ENCODE measurements at regions not wholly inside any gene's neighbourhood (a gene's known extent, or its start where the extent isn't known, plus 50 kb on each side); places are given as distances from the start of the nearest gene placed in this dataset.
"Not testable (repeated sequence)": the region's sequence is repeated elsewhere in the genome, so short reads cannot be mapped to it uniquely, and the experiment has no call there.

DNA sequence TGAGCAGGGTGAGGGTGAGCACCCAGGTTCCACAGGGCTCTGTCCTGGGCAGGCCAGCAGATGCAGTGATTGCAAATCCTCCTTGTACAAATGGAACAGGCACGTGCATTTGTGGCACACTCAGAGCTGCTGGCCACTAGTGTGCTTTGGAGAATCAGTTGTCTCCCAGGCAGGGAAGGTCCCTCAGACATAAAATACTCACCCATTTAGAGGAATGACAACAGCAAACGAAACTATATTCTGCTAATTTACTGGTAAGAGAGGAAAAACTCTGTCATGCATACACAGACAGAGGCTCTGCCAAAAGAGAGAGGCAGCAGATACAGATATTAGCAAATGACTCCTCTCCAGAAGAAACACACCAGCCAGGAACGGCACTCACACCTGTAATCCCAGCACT, 116.5 kb upstream of the PLGLB2 start:
- TF ChIP-seq, protein P1, sequence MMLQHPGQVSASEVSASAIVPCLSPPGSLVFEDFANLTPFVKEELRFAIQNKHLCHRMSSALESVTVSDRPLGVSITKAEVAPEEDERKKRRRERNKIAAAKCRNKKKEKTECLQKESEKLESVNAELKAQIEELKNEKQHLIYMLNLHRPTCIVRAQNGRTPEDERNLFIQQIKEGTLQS (IDR thresholded peaks at IDR 0.05), result not testable (repeated sequence)
- TF ChIP-seq FOXA2 (IDR thresholded peaks at IDR 0.05); CTCF (IDR thresholded peaks at IDR 0.05; ENCODE audit: low read depth, low read length, missing input control); GABPA (IDR thresholded peaks at IDR 0.05 in 1 of 2, conservative IDR thresholded peaks at IDR 0.05 in 1 of 2); REST (IDR thresholded peaks at IDR 0.05); TAF1 (conservative IDR thresholded peaks at IDR 0.05); JUND (IDR thresholded peaks at IDR 0.05); YY1 (IDR thresholded peaks at IDR 0.05); RAD21 (IDR thresholded peaks at IDR 0.05); EGR1 (IDR thresholded peaks at IDR 0.05; ENCODE audit: low read depth in 2 of 2); SP1 (IDR thresholded peaks at IDR 0.05): not testable (repeated sequence)
- TF ChIP-seq, protein P2, sequence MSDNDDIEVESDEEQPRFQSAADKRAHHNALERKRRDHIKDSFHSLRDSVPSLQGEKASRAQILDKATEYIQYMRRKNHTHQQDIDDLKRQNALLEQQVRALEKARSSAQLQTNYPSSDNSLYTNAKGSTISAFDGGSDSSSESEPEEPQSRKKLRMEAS (IDR thresholded peaks at IDR 0.05), result not testable (repeated sequence)
- TF ChIP-seq, protein P3, sequence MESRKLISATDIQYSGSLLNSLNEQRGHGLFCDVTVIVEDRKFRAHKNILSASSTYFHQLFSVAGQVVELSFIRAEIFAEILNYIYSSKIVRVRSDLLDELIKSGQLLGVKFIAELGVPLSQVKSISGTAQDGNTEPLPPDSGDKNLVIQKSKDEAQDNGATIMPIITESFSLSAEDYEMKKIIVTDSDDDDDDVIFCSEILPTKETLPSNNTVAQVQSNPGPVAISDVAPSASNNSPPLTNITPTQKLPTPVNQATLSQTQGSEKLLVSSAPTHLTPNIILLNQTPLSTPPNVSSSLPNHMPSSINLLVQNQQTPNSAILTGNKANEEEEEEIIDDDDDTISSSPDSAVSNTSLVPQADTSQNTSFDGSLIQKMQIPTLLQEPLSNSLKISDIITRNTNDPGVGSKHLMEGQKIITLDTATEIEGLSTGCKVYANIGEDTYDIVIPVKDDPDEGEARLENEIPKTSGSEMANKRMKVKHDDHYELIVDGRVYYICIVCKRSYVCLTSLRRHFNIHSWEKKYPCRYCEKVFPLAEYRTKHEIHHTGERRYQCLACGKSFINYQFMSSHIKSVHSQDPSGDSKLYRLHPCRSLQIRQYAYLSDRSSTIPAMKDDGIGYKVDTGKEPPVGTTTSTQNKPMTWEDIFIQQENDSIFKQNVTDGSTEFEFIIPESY (IDR thresholded peaks at IDR 0.05), result not testable (repeated sequence)
